Retinal pigment epithelial cell (primary cell): ENCODE measurements at regions not wholly inside any gene's neighbourhood (a gene's known extent, or its start where the extent isn't known, plus 50 kb on each side); places are given as distances from the start of the nearest gene placed in this dataset.

Experiments used
- DNase-seq: peaks from one replicate; pipeline ENCODE4 v3.0.0-alpha.2; 2010; ENCODE audit warnings: low read depth
- H3K4me3 ChIP-seq: 2 replicates; pipeline ENCODE4 v1.5.1; 2011; ENCODE audit warnings: mild to moderate bottlenecking, low read length, control low read depth, moderate library complexity
- TF ChIP-seq, protein P1 (sequence below): conservative IDR thresholded peaks from 2 replicates; pipeline ENCODE4 v1.5.1; 2011; ENCODE audit warnings: low read depth, low read length, control low read depth, inconsistent platforms

- TF ChIP-seq, protein P1, sequence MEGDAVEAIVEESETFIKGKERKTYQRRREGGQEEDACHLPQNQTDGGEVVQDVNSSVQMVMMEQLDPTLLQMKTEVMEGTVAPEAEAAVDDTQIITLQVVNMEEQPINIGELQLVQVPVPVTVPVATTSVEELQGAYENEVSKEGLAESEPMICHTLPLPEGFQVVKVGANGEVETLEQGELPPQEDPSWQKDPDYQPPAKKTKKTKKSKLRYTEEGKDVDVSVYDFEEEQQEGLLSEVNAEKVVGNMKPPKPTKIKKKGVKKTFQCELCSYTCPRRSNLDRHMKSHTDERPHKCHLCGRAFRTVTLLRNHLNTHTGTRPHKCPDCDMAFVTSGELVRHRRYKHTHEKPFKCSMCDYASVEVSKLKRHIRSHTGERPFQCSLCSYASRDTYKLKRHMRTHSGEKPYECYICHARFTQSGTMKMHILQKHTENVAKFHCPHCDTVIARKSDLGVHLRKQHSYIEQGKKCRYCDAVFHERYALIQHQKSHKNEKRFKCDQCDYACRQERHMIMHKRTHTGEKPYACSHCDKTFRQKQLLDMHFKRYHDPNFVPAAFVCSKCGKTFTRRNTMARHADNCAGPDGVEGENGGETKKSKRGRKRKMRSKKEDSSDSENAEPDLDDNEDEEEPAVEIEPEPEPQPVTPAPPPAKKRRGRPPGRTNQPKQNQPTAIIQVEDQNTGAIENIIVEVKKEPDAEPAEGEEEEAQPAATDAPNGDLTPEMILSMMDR: no peak
- no peak for DNase-seq
- H3K4me3 ChIP-seq: no peak overlapping the region
Observed at GRCh38 chr20:60240986-60241385, 282.8 kb downstream of the CDH26 start.

- TF ChIP-seq, protein P1: no peak
- H3K4me3 ChIP-seq: no peak overlapping the region
- no peak for DNase-seq
Observed at GRCh38 chr20:60242836-60243505, 284.7 kb downstream of the CDH26 start.

- DNase-seq: no peak
- no peak overlapping the region for H3K4me3 ChIP-seq
- TF ChIP-seq, protein P1: no peak
Observed at GRCh38 chr20:60244373-60245146, 286.3 kb downstream of the CDH26 start.

- DNase-seq: no peak
- TF ChIP-seq, protein P1: no peak
- H3K4me3 ChIP-seq: no peak overlapping the region
Observed at GRCh38 chr20:60246751-60247150, 288.5 kb downstream of the CDH26 start.

- no peak overlapping the region for H3K4me3 ChIP-seq
- DNase-seq: peak; percentile 61
- TF ChIP-seq, protein P1: no peak
Observed at GRCh38 chr20:60249436-60249835, 291.2 kb downstream of the CDH26 start.

DNA sequence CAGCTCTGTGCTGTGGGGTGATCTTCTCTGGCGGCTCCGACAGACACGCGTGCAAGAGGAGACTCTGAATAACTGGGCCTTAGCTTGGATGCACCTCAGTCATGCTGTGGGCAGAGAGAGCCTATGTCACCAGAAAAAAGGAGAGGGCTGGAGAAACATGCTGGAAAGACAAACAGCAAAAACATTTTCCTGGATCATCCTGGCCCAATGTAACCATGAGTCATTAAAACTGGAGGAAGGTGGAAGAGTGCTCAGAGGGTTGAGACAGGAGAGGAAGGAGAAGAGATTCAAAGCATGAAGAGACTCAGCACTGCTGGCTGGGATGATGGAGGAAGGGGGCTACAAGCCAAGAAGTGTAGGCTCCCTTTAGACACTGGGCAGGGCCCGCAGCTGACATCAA lies 292.0 kb downstream of the CDH26 start:
- TF ChIP-seq, protein P1: no peak
- DNase-seq: no peak
- no peak overlapping the region for H3K4me3 ChIP-seq

DNA sequence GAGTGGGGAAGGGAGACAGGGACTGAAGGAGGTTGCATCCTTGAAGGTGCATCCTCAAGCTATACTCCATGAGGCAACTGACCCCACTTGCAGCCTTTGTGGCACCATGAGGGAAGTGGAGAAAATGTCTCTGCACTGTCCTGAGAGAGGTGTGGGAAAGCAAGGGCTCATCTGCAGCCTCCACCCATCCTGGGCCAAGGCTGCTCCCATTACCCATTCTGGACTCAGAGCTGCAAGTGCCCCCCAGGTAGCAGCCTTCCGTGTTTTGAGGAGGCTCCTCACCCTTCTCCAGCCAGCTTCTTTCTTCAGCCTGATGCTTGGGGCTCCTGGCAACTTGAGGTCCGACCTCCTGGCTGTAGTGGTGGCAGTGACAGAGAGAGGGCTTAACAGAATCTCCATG lies 294.6 kb downstream of the CDH26 start:
- TF ChIP-seq, protein P1: no peak
- DNase-seq: no peak
- no peak overlapping the region for H3K4me3 ChIP-seq
